GM19025 (cell line): ENCODE measurements at regions not wholly inside any gene's neighbourhood (a gene's known extent, or its start where the extent isn't known, plus 50 kb on each side); places are given as distances from the start of the nearest gene placed in this dataset.

Experiments used
- ATAC-seq: cut with Tn5 transposase; IDR thresholded peaks from one replicate; pipeline ENCODE4 v1.9.1; 2021; ENCODE audit warnings: mild to moderate bottlenecking, low read depth, moderate library complexity; ENCODE audit not compliant: unreplicated experiment

DNA sequence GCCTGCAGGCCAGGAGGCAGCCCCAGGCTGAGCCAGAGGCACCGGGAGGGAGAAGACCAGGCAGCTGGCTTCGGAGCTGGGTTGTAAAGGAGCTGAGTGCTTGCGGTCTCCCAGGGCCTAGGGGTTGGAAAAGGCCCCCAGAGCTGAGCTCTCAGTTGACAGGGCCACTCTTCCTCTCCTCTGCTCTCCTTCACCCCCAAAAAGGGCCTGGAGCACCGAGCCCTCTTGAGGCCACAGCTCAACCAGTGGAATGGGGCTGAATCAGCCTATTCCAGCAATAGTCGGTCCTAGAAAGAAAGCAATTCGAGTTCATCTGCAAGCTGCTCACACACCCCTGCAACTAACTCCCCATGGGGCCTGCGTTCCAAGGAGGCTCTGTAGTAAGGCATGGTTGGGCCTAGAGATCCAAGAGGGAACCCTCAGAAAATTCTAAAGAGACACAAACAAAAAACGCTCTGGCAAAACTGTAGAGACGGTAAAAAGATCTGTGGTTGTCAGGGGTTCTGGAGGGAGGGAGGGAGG, 205.0 kb downstream of the BUD13 start:
- no peak for ATAC-seq

- ATAC-seq, result no peak
Measured at GRCh38 chr11:116563712-116564047, 209.1 kb downstream of the BUD13 start.

DNA sequence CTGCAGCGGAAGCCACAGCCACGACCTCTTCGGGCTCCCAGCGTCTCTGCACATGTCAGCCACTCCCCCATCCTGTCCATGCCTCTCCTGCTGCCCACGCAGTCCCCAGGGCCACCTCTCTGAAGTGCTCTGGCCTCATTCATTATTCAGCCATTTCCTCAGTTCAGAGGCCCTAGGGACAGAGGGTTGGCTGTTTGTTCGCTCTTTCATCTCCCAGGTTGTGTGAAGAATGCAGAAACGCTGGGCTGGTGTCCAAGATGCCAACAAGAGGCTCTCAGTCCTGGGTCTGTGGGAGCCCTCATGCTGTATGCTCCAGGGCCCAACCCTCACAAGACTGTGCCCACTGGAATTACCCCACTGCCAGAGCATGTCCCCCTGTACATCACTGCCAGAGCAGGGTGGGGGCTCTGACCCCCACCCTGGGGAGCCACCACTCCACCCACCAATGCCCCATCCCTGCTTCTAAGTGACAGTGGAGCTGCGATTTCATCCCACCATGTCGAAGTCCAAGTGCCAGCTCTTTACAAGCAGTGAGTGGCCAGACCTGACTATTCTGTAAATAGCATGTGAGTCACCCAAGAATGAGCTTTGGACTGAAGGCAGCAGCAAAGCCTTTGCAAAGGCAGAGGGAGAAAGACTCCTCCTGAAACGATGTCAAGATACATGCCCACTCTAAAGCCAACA, 209.6 kb downstream of the BUD13 start:
- ATAC-seq, result no peak

DNA sequence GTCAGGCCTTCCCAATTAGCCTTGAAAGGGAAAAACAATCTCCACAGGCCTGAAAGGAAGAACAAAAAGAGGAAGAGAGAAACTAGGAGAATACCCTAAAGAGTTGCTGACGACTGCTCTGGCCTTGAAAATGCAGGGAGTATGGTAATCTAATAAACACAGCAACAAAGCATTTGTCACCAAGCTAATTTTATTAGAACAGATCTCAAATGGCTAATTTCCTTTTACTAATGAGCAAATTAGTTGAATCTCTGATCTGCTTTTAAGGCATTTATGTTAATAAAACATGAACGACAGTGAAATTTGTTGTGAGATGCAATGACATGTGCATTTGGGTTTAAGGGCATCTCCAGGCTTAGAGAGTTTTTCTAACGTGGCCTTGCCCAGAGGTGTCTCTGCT, 212.2 kb downstream of the BUD13 start:
- ATAC-seq, result no peak

GRCh38 chr11:116558504-116559211, 214.1 kb downstream of the BUD13 start:
- no peak for ATAC-seq

- ATAC-seq, result no peak
Measured at GRCh38 chr11:116557282-116557681, 215.5 kb downstream of the BUD13 start.

DNA sequence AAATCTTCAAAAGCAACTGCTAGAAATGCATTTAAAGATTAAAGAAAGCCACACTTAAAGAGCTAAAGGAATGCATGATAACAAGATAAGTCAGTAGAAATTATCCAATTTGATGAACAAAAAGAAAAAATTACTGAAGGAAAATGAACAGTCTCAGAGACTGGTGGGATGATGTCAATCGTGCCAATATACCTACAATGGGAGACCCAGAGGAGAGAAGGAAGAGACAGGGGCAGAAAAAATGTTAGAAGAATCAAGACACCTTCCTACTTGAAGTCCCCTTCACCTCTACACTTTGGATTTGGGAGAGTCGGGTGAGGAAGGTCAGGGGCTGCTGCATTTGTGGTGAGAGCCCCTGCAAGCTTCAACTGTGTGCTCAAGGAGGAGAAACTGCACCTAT, 216.3 kb downstream of the BUD13 start:
- ATAC-seq, result no peak

DNA sequence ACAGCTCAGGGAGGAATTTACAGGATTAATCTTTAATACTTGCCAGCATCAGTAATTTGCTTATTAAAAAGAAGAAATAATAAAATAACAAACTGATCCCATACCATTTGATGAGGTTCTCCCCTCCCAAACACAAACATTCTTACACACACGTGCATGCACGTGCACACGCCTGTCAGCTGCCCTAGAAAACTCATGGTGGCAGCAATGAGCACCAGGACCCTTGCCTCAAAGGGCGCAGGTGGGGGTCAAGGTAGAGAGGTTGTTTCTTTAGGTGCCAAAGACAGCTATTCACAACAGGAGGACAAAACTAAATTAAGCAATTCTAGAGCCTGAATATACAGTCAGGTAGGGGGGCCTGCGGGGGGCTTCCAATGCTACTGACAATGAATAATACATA, 219.3 kb downstream of the BUD13 start:
- ATAC-seq, result no peak

DNA sequence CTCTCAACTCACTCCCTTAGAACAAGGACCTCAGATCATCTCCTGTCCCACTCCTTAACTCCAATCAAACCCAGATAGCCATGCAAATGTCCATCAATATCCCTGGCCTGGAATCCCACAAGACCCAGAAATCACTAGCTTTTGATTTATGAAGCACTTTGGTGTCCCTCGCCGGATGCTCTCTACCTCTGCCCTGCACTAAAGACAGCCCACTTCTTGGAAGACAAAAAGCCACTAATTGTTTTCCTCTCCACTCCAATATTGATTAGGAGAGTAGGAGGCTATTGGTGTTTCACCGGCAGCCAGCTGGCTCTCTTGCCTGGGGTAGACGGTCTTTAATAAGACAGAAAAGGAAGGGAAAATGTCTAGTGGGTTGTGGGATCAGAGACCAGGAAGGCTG, 221.2 kb downstream of the BUD13 start:
- no peak for ATAC-seq

DNA sequence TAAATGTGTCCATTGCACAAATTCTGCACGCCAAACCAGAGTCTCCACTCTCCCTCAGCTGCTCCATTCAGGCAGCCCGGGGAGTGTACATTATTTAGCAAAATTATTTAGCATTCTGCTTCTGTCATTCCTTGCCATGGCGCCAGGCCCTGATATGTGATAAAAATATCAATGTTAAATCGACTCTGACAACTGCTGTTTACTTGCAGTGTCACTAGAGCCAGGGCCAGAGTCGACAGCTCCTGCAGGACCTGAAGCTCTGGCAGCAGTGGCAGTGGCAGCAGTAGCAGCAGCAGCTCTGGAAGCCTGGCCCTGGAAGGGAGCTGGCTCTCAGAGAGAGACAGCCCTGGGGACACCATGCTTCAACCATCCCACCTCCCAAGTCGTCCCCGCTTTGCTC, 224.5 kb downstream of the BUD13 start:
- ATAC-seq, result no peak

DNA sequence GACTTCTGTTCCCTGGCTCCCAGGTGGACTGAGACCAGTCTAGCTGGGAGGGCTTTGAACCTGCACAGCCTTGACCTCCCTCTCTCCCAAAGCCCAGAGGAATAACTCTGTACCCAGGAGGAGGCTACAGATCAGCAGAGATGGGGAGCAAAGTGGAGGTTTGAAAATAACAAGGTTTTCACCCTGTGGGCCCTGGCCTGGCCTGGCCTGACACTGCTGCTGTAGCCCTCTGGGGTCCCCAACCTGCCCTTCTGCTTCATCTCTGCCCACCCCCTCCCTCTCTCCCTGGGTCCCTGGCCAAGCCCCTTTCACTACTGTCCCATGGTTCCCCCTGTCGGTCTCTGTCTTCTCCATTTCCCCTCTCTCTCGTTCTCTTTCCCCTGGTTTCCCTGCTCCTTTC, 225.2 kb downstream of the BUD13 start:
- ATAC-seq, result no peak

DNA sequence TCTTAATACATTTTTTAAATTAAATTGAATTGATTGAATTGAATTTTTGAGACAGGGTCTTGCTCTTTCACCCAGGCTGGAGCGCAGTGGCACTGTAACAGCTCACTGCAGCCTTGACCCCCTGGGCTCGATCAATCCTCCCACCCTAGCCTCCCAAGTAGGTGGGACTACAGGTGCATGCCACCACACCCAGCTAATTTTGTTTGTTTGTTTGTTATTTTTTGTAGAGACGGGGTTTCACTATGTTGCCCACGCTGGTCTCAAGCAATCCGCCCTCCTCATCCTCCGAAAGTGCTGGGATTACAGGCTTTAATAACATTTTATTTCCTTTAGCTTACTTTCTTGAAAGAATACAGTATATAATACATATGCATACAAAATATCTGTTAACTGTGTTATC, 226.9 kb downstream of the BUD13 start:
- ATAC-seq, result no peak

DNA sequence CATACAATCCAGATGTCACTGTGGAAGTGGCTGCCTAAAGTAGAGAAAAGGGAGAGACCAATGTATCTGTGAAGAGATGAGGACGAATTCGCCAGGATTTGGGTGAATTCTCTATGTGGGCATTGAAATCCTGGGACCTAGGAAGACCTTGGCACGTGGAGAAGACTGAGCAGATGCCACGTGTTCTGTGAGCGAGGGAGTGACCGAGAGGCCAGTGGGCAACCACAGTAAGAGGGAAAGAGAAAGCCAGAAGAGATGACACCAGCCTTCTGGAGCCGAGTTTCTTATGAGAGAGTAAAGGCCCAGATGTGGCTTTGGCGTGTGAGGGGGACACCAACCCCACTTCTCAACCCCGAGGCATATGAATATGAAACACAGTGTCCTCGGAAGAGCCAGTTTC, 228.1 kb downstream of the BUD13 start:
- no peak for ATAC-seq

DNA sequence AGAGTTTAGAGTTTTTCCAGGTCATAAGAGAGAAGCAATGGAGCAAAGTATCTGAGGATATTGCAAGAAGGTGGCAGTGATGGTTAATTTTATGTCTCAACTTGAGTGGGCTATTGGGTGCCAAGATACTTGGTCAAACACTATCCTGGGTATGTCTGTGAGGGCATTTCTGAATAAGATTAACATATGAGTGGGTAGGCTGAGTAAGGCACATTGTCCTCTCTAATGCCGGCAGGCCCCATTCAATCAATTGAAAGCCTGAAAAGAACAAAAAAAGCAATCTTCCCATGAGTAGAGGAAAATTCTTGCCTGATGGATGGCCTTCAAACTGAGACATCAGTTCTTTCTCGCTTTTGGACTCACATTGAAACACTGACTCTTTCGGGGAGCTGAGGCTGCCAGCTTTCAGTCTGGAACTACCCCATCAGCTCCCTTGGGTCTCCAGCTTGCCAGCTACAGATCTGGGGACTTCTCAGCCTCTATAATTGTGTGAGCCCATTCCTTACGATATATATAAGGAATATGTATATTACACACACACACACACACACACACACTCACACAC, 228.8 kb downstream of the BUD13 start:
- no peak for ATAC-seq

DNA sequence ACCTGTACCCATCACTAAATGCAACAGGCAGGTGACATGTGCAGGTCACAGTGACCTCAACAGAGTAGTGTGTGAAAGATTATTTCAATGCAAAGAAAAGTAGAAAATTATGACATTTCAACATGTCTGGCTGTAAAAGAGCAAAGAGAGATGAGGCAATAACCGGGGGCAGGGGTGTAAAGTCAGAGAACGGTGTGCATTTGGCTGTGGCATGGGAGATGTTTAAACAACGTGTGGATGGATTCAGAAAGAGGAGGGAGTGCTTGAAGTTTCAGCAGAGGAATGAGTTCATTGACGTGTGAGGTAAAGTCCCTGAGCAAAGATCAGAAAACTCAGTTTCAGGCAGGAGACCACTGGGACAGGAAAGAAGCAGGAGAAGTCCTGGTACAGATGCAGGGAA, 229.7 kb downstream of the BUD13 start:
- no peak for ATAC-seq

DNA sequence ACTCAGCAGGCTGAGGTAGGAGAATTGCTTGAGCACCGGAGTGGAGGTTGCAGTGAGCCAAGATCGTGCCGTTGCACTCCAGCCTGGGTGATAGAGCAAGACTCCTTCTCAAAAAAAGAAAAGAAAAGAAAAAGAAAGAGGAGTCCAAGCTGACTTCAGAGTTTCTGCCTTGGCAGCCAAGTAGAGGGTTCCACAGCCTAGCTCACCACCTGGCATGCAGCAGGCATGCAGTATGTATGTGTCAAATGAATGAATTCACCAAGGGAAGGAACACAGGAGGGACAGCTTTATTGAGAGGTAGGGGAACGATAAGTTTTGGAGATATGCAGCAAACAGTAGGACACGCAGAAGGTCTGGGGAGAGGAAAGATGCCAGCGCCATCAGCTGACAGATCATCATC, 230.4 kb downstream of the BUD13 start:
- ATAC-seq, result no peak

DNA sequence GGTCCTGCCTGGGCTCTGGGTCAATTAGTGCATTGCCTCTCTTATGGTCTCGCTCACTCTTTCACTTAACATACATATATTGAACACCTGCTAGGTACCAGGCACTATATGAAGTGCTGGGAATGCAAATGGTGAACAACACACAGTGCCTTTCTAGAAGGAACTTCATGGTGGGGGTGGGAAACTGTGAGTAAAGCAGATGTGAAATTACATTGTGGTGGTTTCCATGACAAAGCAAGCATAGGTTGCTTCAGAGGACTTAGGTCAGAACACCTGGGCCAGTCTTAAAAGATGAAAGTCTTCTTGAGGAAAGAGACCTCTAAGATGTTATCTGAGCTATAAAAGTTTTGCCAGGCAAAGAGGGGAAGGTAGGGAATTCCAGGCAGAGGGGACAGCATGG, 231.3 kb downstream of the BUD13 start:
- no peak for ATAC-seq

DNA sequence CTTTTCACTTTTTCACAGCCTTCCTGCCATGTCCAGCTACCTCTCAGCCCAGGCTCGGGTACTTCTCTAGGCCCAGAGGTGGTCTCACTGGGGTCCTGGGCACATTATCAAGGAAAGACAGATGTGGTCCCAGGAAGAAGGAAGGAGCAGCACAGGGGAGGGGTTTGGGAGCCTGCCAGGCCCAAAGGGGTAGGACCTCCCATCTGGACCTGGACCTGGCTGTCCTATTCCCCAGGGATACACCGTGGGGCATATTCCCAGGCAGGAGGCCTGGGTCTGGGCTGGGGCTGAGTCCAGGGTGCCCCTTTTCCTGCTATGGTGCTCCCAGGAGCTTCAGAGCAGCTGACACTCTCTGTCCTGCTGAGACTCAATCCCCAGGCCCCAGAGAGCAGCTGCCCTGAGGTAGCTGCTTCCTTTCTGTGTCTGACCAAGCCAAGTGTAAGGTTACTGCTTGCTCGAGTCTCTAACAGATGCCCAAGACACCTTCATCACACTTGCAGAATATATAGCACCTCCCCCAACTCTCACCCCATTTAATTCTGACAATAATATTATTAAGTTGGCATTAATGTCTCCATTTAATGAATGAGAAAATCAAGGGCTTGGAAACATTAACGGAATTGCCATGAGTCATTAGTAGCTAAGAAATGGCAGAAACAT, 232.0 kb downstream of the BUD13 start:
- no peak for ATAC-seq

DNA sequence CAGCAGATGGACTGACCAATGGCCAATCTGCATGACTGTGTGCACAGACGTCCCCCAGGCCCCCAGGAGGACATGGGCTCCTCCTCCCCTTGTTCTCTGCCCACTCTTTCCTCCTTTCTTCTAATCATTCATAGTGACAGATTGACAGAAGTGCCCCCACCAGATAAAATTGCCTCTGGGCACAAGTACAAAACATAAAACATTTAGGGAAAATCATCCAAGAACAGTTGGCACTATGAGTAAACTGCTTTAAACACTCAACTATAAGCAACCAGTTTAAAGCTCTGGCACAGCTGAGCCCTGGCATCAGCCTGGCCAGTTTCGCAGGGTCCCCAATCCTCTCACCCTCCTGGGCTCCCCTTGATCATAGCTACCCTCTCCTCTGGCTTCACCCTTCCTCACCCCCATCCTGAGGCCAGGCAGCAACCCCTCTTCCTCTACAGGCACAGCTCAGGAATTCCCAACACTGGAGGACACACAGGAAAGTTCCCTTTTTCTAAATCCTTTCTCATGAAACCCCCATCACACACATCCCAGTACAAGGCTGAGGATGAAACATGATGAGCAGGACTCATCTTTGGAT, 232.9 kb downstream of the BUD13 start:
- no peak for ATAC-seq

DNA sequence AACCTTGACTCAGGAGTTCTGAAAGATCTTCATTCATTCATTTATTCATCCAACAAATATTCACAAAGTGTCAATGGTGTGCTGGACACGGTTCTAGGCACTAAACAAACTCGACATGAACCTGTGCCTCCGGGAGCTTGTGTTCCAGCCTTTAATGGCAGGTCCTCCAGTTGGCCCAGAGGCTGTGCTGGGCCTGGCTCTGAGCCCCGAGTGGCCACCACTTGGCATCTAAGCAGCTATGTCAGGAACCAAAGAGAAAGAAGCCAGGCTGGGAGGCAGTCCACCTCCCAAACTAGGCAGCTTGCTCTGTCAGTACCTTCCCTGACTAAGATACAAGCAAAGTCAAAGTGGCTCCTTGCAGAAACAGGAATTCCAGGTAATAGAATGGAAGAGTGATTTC, 233.6 kb downstream of the BUD13 start:
- no peak for ATAC-seq

DNA sequence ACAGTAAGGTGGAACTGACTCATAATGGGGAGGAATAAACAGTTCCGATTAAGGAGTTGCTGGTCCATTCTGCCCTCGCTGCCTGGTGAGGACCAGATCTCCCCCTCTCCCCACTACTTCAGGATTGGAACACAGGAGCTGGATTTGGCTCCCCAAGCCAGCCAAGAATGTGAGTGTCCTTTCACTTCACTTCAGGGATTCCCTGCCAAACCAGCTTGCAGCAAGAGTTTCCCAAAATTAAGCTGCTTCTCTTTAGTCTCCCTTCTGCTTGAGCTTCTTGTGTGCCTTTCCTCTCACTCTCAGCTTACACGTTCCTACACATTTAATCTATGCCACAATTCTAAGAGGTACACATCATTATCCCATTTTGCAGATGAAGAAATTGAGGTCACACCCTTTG, 234.1 kb downstream of the BUD13 start:
- ATAC-seq, result no peak
